HepG2 (cell line): ENCODE measurements at regions not wholly inside any gene's neighbourhood (a gene's known extent, or its start where the extent isn't known, plus 50 kb on each side); places are given as distances from the start of the nearest gene placed in this dataset.

Experiments used
- ATAC-seq: fragments of 200-7000 bp; cut with Tn5 transposase; 3 replicates; pipeline ENCODE4 v1.9.1; 2020; ENCODE audit warnings: mild to moderate bottlenecking, moderate library complexity
- BruUV-seq: library from RNA; stranded (reverse); fragments of 400-500 nt; replicated peaks from 2 replicates; lab custom pipeline; 2021; lab: Mats Ljungman, UMichigan
- CTCF ChIA-PET: fragments of 300-600 bp; formaldehyde crosslinking; extraction: SDS; loops from one replicate; lab custom pipeline; 2021; ENCODE audit warnings: low total read pairs, inconsistent platforms, low intra/inter-chr PET ratio; lab: Yijun Ruan, JAX
- POLR2A ChIA-PET: fragments of 350-600 bp; sonication (Branson Sonifier 250); formaldehyde crosslinking; loops from one replicate; lab custom pipeline; 2020; ENCODE audit warnings: antibody characterized with exemption, inconsistent platforms; lab: Yijun Ruan, JAX
- DNase-seq: peaks from one replicate; pipeline ENCODE4 v3.0.0-alpha.2; 2015; ENCODE audit warnings: low spot score
- FAIRE-seq: peaks from 3 replicates; lab custom pipeline; 2011; peaks lifted over from hg19 to GRCh38; lab: Jason Lieb, UNC
- H2AFZ ChIP-seq: one replicate; pipeline ENCODE4 v1.6.1; 2011; ENCODE audit warnings: low read length, inconsistent platforms
- H3K27ac ChIP-seq: fragments of 300-600 bp; 3 replicates; pipeline ENCODE4 v1.8.0; 2011; ENCODE audit warnings: mixed run types, mild to moderate bottlenecking, mixed read lengths, low read length, inconsistent platforms; ENCODE audit not compliant: insufficient read depth; ENCODE audit errors: extremely low read length
- H3K27me3 ChIP-seq, 2 experiments: fragments of 200-600 bp in 1 of 2; 2 replicates in 1 of 2; 3 replicates in 1 of 2; pipeline versions ENCODE4 v1.6.0 to v1.8.0; 2011; ENCODE audit warnings: low read length in 2 of 2, mild to moderate bottlenecking in 2 of 2, moderate library complexity in 2 of 2, inconsistent platforms in 1 of 2; ENCODE audit not compliant: insufficient read depth in 2 of 2, control insufficient read depth in 1 of 2
- H3K36me3 ChIP-seq, 2 experiments: fragments of 200-600 bp in 1 of 2; replicated peaks in 1 of 2; 2 replicates in 1 of 2; 3 replicates in 1 of 2; pipeline versions ENCODE4 v1.5.1 to v1.8.0; 2011; ENCODE audit warnings: low read length in 2 of 2, inconsistent platforms in 1 of 2; ENCODE audit not compliant: insufficient read depth in 2 of 2, control insufficient read depth in 1 of 2
- H3K4me1 ChIP-seq: 2 replicates; pipeline ENCODE4 v1.5.1; 2012; ENCODE audit warnings: low read length, inconsistent platforms; ENCODE audit not compliant: insufficient read depth
- H3K4me2 ChIP-seq: 2 replicates; pipeline ENCODE4 v1.6.0; 2011; ENCODE audit warnings: low read depth, low read length, inconsistent platforms
- H3K4me3 ChIP-seq, 3 experiments: fragments of 200-600 bp in 1 of 3; sonication (generic), shearing (Covaris generic) in 1 of 3; replicated peaks in 1 of 3; 2 replicates each; pipeline ENCODE4 v1.5.1; 2011 to 2016; ENCODE audit warnings: low read length in 3 of 3, inconsistent platforms in 2 of 3, low read depth in 2 of 3, mild to moderate bottlenecking in 2 of 3, control low read depth in 1 of 3, mixed read lengths in 1 of 3; ENCODE audit not compliant: insufficient read depth in 1 of 3
- H3K79me2 ChIP-seq: one replicate; pipeline ENCODE4 v1.6.1; 2011; ENCODE audit warnings: low read length, inconsistent platforms; ENCODE audit not compliant: insufficient read depth
- H3K9ac ChIP-seq: 2 replicates; pipeline ENCODE4 v1.6.0; 2011; ENCODE audit warnings: mild to moderate bottlenecking, low read depth, low read length, inconsistent platforms; ENCODE audit not compliant: insufficient read depth
- H3K9me3 ChIP-seq: 2 replicates; pipeline ENCODE4 v1.5.1; 2012; ENCODE audit warnings: mild to moderate bottlenecking, low read length
- H4K20me1 ChIP-seq: 2 replicates; pipeline ENCODE4 v1.6.0; 2011; ENCODE audit warnings: inconsistent platforms, mild to moderate bottlenecking, low read length, moderate library complexity; ENCODE audit not compliant: insufficient read depth
- CEBPB ChIP-seq: IDR thresholded peaks from 2 replicates; pipeline ENCODE4 v1.6.1; 2011; ENCODE audit warnings: low read depth, low read length, improper control_type of control experiment, borderline replicate concordance
- LCORL ChIP-seq, 2 experiments: fragments of 450-650 bp in 1 of 2; sonication (generic) in 1 of 2; formaldehyde crosslinking in 1 of 2; IDR thresholded peaks; 2 replicates each; pipeline versions ENCODE4 v1.5.0 to v1.6.1; 2017 to 2020; ENCODE audit warnings: antibody characterized with exemption in 1 of 2, missing genetic modification reagents in 1 of 2
- MXD4 ChIP-seq: IDR thresholded peaks from 2 replicates; pipeline ENCODE4 v1.6.1; 2016; ENCODE audit warnings: mild to moderate bottlenecking, missing biosample characterization, missing genetic modification reagents
- SMC3 ChIP-seq: IDR thresholded peaks from 2 replicates; pipeline ENCODE4 v1.6.1; 2011; ENCODE audit warnings: low read length, improper control_type of control experiment
- ZGPAT ChIP-seq: IDR thresholded peaks from 2 replicates; pipeline ENCODE4 v1.6.1; 2016; ENCODE audit warnings: mild to moderate bottlenecking
- ZNF235 ChIP-seq: sonication (generic); formaldehyde crosslinking; IDR thresholded peaks from 2 replicates; pipeline ENCODE4 v1.8.1; 2023; ENCODE audit warnings: mild to moderate bottlenecking, missing genetic modification reagents, borderline replicate concordance
- ZNF253 ChIP-seq: sonication (generic); formaldehyde crosslinking; IDR thresholded peaks from 2 replicates; pipeline ENCODE4 v1.8.0; 2022; ENCODE audit warnings: mild to moderate bottlenecking, missing genetic modification reagents, borderline replicate concordance
- ZNF292 ChIP-seq: sonication (generic); formaldehyde crosslinking; IDR thresholded peaks from 2 replicates; pipeline ENCODE4 v1.8.1; 2022; ENCODE audit warnings: mild to moderate bottlenecking, low read depth, missing genetic modification reagents, borderline replicate concordance
- ZNF362 ChIP-seq: sonication (generic); formaldehyde crosslinking; IDR thresholded peaks from 2 replicates; pipeline ENCODE4 v1.4.0; 2020; ENCODE audit warnings: missing genetic modification reagents, mild to moderate bottlenecking, borderline replicate concordance
- ZNF432 ChIP-seq: sonication (generic); formaldehyde crosslinking; IDR thresholded peaks from 2 replicates; pipeline ENCODE4 v1.5.0; 2020; ENCODE audit warnings: missing genetic modification reagents, mild to moderate bottlenecking, borderline replicate concordance
- ZNF790 ChIP-seq: sonication (generic); formaldehyde crosslinking; IDR thresholded peaks from 2 replicates; pipeline ENCODE4 v1.8.0; 2022; ENCODE audit warnings: missing genetic modification reagents, mild to moderate bottlenecking, borderline replicate concordance
- WGBS: methylation state at CpG from one replicate; pipeline ENCODE4 v1.1.6; 2017; ENCODE audit warnings: low lambda C conversion rate; 5-methylcytosine and 5-hydroxymethylcytosine counted together
- in situ Hi-C: cut with HindIII; loops from 2 replicates; pipeline ENCODE4 v1.10.0; 2017; ENCODE audit warnings: low pct_unique_long_range_greater_than_20kb; ENCODE audit not compliant: extremely low pct_ligation_motif_present
- intact Hi-C: fragments of 100-400 bp; cut with micrococcal nuclease; formaldehyde crosslinking; loops from one replicate; pipeline ENCODE4 v1.10.0; 2022; ENCODE audit not compliant: unreplicated experiment
- TF ChIP-seq, protein P1 (sequence below): sonication (generic); formaldehyde crosslinking; IDR thresholded peaks from 2 replicates; pipeline ENCODE4 v1.4.0; 2020; ENCODE audit warnings: missing genetic modification reagents, borderline replicate concordance
- TF ChIP-seq, protein P2 (sequence below): sonication (generic); formaldehyde crosslinking; IDR thresholded peaks from 2 replicates; pipeline ENCODE4 v1.5.1; 2020; ENCODE audit warnings: missing genetic modification reagents, mild to moderate bottlenecking, borderline replicate concordance
- TF ChIP-seq, protein P3 (sequence below): IDR thresholded peaks from 2 replicates; pipeline ENCODE4 v1.6.1; 2016; ENCODE audit warnings: missing biosample characterization, missing genetic modification reagents, low read depth

GRCh38 chr9:107212613-107213012 is 70.5 kb upstream of the RAD23B start:
- BruUV-seq, result no TSS peak
- H3K79me2 ChIP-seq, result no peaks in the 10 kb centered on the region
- no peaks in the 10 kb centered on the region for H3K27me3 ChIP-seq
- peak overlapping the region; percentile 50 for H3K4me2 ChIP-seq
- H4K20me1 ChIP-seq, result no peaks in the 10 kb centered on the region
- POLR2A ChIA-PET, result no interaction called here
- FAIRE-seq (peak; percentile 55), DNase-seq (peak; percentile 21), ATAC-seq (peak; percentile 62)
- peaks cover 28% of the 10 kb centered on the region for H3K4me1 ChIP-seq
- intact Hi-C loops, result no loop called here
- H3K27ac ChIP-seq, result no peak overlapping the region
- WGBS, result 33% methylated on average over 5 of the region's 5 CpGs
- in situ Hi-C loops, result no loop called here
- H3K4me3 ChIP-seq, result no peak overlapping the region
- H3K36me3 ChIP-seq, result no peaks in the 10 kb centered on the region
- H3K9me3 ChIP-seq, result no peaks in the 10 kb centered on the region
- CTCF ChIA-PET, result no interaction called here
- no peak overlapping the region for H2AFZ ChIP-seq
- H3K9ac ChIP-seq, result no peak overlapping the region
- TF ChIP-seq ZNF362 (CRISPR knock-in tag), result no peak
- TF ChIP-seq ZNF432 (CRISPR knock-in tag), result no peak
- no peak for TF ChIP-seq MXD4 (CRISPR knock-in tag)
- TF ChIP-seq CEBPB, result peak; percentile 86
- TF ChIP-seq, protein P1, sequence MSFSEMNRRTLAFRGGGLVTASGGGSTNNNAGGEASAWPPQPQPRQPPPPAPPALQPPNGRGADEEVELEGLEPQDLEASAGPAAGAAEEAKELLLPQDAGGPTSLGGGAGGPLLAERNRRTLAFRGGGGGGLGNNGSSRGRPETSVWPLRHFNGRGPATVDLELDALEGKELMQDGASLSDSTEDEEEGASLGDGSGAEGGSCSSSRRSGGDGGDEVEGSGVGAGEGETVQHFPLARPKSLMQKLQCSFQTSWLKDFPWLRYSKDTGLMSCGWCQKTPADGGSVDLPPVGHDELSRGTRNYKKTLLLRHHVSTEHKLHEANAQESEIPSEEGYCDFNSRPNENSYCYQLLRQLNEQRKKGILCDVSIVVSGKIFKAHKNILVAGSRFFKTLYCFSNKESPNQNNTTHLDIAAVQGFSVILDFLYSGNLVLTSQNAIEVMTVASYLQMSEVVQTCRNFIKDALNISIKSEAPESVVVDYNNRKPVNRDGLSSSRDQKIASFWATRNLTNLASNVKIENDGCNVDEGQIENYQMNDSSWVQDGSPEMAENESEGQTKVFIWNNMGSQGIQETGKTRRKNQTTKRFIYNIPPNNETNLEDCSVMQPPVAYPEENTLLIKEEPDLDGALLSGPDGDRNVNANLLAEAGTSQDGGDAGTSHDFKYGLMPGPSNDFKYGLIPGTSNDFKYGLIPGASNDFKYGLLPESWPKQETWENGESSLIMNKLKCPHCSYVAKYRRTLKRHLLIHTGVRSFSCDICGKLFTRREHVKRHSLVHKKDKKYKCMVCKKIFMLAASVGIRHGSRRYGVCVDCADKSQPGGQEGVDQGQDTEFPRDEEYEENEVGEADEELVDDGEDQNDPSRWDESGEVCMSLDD (CRISPR knock-in tag), result no peak
- no peak for TF ChIP-seq SMC3
- TF ChIP-seq ZGPAT (CRISPR knock-in tag), result 0 out of 2 replicates have a peak, but pooled peaks have one; percentile 2
- TF ChIP-seq, protein P2, sequence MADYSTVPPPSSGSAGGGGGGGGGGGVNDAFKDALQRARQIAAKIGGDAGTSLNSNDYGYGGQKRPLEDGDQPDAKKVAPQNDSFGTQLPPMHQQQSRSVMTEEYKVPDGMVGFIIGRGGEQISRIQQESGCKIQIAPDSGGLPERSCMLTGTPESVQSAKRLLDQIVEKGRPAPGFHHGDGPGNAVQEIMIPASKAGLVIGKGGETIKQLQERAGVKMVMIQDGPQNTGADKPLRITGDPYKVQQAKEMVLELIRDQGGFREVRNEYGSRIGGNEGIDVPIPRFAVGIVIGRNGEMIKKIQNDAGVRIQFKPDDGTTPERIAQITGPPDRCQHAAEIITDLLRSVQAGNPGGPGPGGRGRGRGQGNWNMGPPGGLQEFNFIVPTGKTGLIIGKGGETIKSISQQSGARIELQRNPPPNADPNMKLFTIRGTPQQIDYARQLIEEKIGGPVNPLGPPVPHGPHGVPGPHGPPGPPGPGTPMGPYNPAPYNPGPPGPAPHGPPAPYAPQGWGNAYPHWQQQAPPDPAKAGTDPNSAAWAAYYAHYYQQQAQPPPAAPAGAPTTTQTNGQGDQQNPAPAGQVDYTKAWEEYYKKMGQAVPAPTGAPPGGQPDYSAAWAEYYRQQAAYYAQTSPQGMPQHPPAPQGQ (CRISPR knock-in tag), result no peak
- no peak for TF ChIP-seq ZNF790 (CRISPR knock-in tag)
- TF ChIP-seq ZNF235 (CRISPR knock-in tag), result no peak
- no peak for TF ChIP-seq ZNF253 (CRISPR knock-in tag)
- no peak for TF ChIP-seq ZNF292 (CRISPR knock-in tag)
- TF ChIP-seq LCORL (IDR thresholded peaks at IDR 0.05), result no peak
- TF ChIP-seq LCORL (CRISPR knock-in tag; IDR thresholded peaks at IDR 0.05), result 0 out of 2 replicates have a peak, but pooled peaks have one; percentile 11
- TF ChIP-seq, protein P3, sequence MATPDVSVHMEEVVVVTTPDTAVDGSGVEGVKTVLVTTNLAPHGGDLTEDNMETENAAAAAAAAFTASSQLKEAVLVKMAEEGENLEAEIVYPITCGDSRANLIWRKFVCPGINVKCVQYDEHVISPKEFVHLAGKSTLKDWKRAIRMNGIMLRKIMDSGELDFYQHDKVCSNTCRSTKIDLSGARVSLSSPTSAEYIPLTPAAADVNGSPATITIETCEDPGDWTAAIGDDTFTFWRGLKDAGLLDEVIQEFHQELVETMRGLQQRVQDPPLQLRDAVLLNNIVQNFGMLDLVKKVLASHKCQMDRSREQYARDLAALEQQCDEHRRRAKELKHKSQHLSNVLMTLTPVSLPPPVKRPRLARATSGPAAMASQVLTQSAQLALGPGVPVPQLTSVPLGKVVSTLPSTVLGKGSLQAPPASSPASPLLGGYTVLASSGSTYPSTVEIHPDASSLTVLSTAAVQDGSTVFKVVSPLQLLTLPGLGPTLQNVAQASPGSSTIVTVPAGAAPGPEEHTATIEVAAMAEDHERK (CRISPR knock-in tag), result no peak
